Stomach smooth muscle (tissue), 2 donors: ENCODE measurements at regions not wholly inside any gene's neighbourhood (a gene's known extent, or its start where the extent isn't known, plus 50 kb on each side); places are given as distances from the start of the nearest gene placed in this dataset.
"Not testable (repeated sequence)": the region's sequence is repeated elsewhere in the genome, so short reads cannot be mapped to it uniquely, and the experiment has no call there.

Experiments used
- H3K27ac ChIP-seq: one replicate; pipeline ENCODE4 v1.7.0; 2013; ENCODE audit warnings: mild to moderate bottlenecking, low read length, inconsistent platforms
- H3K27me3 ChIP-seq, 2 donors: one replicate each; pipeline ENCODE4 v1.7.0; 2013; ENCODE audit warnings: low read length in 2 of 2; ENCODE audit not compliant: insufficient read depth in 2 of 2, control insufficient read depth in 1 of 2
- H3K36me3 ChIP-seq, 2 donors: one replicate each; pipeline ENCODE4 v1.7.0; 2013; ENCODE audit warnings: low read length in 2 of 2; ENCODE audit not compliant: control insufficient read depth in 2 of 2, insufficient read depth in 2 of 2
- H3K4me1 ChIP-seq: one replicate; pipeline ENCODE4 v1.7.0; 2013; ENCODE audit warnings: low read length; ENCODE audit not compliant: control insufficient read depth, insufficient read depth
- H3K4me3 ChIP-seq, 2 donors: one replicate each; pipeline ENCODE4 v1.7.0; 2013; ENCODE audit warnings: low read length in 2 of 2
- H3K9ac ChIP-seq, 2 donors: one replicate each; pipeline ENCODE4 v1.7.0; 2013; ENCODE audit warnings: low read length in 2 of 2, mild to moderate bottlenecking in 1 of 2
- H3K9me3 ChIP-seq, 2 donors: one replicate each; pipeline ENCODE4 v1.7.0; 2013; ENCODE audit warnings: low read length in 2 of 2; ENCODE audit not compliant: control insufficient read depth in 2 of 2
- donor health status: healthy.
- donor health status: Pancreatic carcinoma.

DNA sequence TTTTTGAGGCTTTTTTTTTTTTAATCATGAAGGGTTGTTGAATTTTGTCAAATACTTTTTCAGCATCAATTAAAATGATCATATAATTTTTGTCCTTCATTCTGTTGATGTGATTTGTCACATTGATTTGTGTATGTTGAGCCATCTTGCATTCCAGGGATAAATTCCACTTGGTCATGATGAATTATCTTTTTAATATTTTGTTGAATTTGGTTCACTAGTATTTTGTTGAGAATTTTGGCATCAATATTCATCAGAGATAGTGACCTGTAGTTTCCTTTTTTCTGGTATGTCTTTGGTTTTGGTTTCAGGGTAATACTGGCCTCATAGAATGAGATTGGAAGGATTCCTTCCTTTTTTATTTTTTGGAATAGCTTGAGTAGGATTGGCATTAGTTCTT lies 221.9 kb upstream of the ZNF217 start:
- H3K4me1 ChIP-seq, result no peaks in the 10 kb centered on the region
- no peaks in the 10 kb centered on the region for H3K27me3 ChIP-seq
- no peak overlapping the region for H3K9ac ChIP-seq
- no peaks in the 10 kb centered on the region for H3K36me3 ChIP-seq
- H3K27ac ChIP-seq, result no peak overlapping the region
- H3K4me3 ChIP-seq, result no peak overlapping the region
- no peaks in the 10 kb centered on the region for H3K9me3 ChIP-seq

DNA sequence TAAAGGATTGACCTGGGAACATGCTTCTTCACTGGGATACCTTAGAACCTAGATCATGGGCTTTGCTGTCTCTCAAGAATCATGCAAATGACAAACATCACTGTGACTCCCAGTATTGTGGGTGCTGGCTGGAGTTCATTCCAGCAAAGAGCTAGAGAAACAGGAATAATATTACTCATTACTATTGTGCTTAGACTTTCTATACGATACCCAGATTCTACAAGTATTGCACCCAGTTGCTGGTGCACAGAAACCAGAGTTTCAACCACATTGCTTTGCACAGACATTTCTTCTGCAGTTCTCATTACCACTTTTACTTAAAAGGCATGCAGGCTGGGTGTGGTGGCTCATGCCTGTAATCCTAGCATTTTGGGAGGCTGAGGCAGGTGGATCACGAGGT lies 220.4 kb upstream of the ZNF217 start:
- Histone ChIP-seq H3K27me3 (no peaks in the 10 kb centered on the region), H3K36me3 (no peaks in the 10 kb centered on the region), H3K4me1 (no peaks in the 10 kb centered on the region), H3K27ac (no peak overlapping the region), H3K4me3 (no peak overlapping the region), H3K9ac (no peak overlapping the region), H3K9me3 (no peaks in the 10 kb centered on the region)

DNA sequence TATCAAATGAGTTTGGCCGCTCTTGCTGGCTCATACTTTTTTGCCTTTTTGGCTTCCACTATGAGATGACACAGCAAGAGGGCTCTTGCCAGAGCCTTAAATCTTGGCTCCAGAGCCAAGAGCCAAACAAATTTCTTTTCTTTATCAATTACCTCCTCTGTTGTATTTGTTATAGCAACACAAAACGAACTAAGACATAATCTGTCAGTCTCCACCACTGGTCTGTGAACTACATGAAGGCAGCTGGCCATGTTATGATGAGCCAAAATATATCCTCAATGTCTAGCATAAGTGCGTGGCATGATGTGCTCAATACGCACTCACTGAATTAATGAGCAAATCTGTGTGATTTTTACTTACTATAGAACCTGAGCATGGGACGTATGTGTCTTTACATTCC lies 220.0 kb upstream of the ZNF217 start:
- H3K9me3 ChIP-seq, result no peaks in the 10 kb centered on the region
- H3K4me3 ChIP-seq, result no peak overlapping the region
- H3K27me3 ChIP-seq, result no peaks in the 10 kb centered on the region
- no peaks in the 10 kb centered on the region for H3K36me3 ChIP-seq
- H3K9ac ChIP-seq, result no peak overlapping the region
- no peak overlapping the region for H3K27ac ChIP-seq
- H3K4me1 ChIP-seq, result no peaks in the 10 kb centered on the region

DNA sequence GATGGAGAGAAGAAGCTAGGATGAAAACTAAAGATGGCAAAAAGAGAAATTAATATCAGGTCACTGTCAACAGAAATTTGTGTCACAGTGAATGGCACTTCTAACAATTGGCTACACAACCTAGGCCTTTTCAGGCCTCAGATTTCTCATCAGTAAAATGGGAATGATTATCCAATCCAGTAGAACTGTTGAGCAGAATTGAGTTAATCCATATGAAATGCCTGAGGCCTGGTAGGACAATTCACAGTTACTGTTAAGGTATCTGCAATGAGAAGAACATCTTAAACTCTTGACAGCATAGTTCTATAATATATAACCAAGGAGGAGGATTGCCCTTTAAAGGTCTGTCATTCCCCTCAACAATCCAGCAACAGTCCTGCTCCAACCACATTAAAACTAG lies 217.9 kb upstream of the ZNF217 start:
- Histone ChIP-seq H3K27me3 (no peaks in the 10 kb centered on the region), H3K9me3 (no peaks in the 10 kb centered on the region), H3K36me3 (no peaks in the 10 kb centered on the region), H3K4me1 (no peaks in the 10 kb centered on the region), H3K9ac (no peak overlapping the region), H3K4me3 (no peak overlapping the region), H3K27ac (no peak overlapping the region)

DNA sequence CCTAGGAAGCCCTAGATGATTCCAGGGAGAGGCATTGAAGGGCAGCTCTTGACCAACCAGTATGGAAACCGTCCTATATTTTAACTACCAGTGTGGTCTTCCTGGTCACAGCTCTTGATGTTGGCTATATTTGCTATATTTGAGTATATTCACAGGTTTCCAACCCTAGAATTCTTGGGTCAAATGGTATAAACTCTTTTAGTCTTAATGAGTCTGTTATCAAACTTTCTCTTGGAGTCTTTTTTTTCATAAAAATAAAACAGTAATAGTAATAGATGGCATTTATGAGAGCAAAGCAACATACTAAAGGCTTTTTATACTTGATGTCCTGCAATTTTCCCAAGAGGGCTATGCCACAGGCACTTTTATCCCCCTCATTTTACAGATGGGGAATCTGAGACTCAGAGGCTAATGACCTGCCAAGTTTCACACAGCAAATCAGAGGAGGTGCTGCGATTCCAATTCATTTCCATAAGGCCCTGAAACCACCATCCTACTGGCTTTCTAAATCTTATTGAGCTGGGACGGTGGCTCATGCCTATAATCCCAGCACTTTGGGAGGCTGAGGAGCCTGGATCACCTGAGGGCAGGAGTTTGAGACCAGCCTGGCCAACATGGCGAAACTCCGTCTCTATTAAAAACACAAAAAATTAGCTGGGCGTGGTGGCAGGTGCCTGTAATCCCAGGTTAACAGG lies 217.2 kb upstream of the ZNF217 start:
- Histone ChIP-seq H3K4me1 (no peaks in the 10 kb centered on the region), H3K4me3 (no peak overlapping the region), H3K9me3 (no peaks in the 10 kb centered on the region), H3K27ac (no peak overlapping the region), H3K9ac (no peak overlapping the region), H3K36me3 (no peaks in the 10 kb centered on the region), H3K27me3 (no peaks in the 10 kb centered on the region)

DNA sequence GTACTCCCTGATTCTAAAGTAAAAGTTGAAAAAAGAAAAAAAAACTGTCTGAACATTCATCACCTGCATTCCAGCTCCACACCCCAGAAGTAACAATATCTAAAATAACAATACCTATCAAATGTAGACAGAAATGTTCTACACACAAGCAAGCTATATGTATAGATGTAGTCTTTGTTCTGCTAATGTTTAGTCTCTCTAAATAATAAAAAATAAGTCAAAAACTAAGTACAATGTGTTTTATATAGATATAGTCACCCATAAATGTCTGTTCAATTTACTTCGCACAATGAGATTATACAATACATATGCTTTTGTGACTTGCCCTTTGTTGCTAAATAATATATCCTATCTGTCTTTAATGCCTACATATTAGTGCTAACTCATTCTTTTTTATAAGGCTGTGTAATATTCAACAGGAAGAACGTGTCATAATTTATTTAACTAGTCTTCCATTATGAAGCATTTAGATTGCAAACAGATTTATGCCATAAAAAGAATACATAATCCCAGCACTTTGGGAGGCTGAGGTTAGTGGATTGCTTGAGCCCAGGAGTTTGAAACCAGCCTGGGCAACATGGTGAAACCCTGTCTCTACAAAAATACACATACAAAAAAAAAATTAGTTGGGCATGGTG lies 216.2 kb upstream of the ZNF217 start:
- no peak overlapping the region for H3K27ac ChIP-seq

DNA sequence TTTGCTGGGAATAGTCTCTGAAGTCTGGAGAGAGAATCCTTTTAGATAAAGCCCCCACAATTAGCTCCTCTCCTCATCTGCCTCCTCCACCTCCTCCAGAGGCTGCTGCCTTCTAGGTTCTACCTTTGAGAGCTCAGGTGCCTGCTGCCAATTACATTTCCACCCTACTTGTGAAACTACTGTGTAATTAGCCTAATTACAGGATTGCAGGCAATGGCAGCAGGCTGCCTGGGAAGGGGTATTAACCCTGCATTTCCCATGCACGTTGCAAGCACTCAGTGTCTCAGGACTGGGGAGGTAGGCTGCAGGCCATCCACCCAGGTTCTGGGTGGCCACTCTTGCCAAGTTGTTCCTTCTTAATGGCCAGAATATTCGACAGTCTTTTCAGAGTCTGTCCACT lies 215.6 kb upstream of the ZNF217 start:
- no peak overlapping the region for H3K9ac ChIP-seq
- H3K4me3 ChIP-seq, result no peak overlapping the region

More for the DNA sequence above, 216.2 kb upstream of the ZNF217 start:
- H3K36me3 ChIP-seq, result no peaks in the 10 kb centered on the region
- no peaks in the 10 kb centered on the region for H3K9me3 ChIP-seq
- H3K27me3 ChIP-seq, result no peaks in the 10 kb centered on the region
- no peak overlapping the region for H3K4me3 ChIP-seq
- H3K4me1 ChIP-seq, result no peaks in the 10 kb centered on the region
- no peak overlapping the region for H3K9ac ChIP-seq

DNA sequence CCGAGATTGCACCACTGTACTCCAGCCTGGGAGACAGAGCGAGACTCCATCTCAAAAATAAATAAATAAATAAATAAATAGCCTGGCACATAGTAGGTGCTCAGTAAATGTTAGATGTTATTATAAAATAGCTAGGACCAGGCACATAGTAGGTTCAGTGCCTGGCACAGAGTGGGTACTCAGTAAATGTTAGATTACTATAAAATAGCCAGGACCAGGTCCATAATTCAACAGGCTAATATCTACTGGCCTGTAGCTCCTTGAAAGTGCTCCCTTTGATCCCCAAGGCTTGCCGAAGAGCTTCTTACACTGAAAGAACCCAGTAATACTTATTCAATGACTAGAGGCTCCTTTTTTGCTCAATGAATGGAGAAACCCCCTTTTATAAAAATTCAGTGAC lies 215.1 kb upstream of the ZNF217 start:
- Histone ChIP-seq H3K27me3 (no peaks in the 10 kb centered on the region), H3K4me1 (no peaks in the 10 kb centered on the region), H3K27ac (no peak overlapping the region), H3K36me3 (no peaks in the 10 kb centered on the region), H3K9me3 (no peaks in the 10 kb centered on the region), H3K9ac (no peak overlapping the region), H3K4me3 (no peak overlapping the region)

More for the DNA sequence above, 215.6 kb upstream of the ZNF217 start:
- Histone ChIP-seq H3K9me3 (no peaks in the 10 kb centered on the region), H3K4me1 (no peaks in the 10 kb centered on the region), H3K27me3 (no peaks in the 10 kb centered on the region), H3K36me3 (no peaks in the 10 kb centered on the region), H3K27ac (no peak overlapping the region)

DNA sequence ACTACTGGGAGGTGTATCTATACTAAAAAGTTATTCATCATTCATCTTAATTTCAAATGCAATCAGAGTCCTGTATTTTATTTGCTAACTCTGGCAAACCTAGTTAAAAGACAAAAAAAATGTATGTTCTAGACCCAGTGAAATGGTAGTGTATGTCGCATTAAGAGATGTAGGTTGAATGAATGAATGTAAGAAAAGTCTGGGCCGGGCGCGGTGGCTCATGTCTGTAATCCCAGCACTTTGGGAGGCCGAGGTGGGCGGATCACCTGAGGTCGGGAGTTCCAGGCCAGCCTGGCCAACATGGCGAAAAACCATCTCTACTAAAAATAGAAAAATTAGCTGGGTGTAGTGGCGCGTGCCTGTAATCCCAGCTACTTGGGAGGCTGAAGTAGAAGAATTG lies 214.7 kb upstream of the ZNF217 start:
- not testable (repeated sequence) for H3K27me3 ChIP-seq

DNA sequence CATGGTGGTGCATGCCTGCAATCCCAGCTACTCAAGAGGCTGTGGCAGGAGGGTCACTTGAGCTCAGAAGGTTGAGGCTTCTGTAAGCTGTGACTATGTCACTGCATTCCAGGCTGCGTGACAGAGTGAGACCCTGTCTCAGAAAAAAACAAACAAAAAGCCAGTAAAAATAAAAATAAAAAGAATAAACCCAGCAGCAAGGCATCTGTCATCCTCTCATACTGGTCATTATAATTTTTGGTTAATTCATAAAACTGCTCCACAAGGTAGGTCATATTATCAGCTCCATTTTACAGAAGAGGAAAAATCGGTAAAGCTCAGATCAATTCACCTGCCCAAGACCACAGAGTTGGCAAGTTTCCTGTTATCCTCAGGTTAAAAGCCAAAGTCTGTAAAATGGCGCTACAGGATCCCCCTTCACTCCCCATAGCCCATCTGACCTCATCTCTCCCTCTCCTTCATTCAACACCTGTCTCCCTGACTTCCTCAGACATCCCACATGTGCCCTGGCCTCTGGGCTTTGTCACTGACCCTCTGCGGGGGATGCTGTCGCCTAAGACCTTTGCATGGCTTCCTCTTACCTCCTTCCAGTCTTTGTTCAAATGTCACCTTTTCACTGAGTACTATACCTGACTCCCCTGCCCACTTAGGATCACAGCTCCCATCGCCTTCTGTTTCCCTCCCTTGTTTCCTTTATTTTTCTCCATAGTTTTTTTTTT lies 213.2 kb upstream of the ZNF217 start:
- Histone ChIP-seq H3K4me3 (no peak overlapping the region), H3K4me1 (no peaks in the 10 kb centered on the region), H3K9ac (no peak overlapping the region), H3K36me3 (no peaks in the 10 kb centered on the region), H3K27ac (no peak overlapping the region), H3K9me3 (no peaks in the 10 kb centered on the region), H3K27me3 (no peaks in the 10 kb centered on the region)

More for the DNA sequence above, 214.7 kb upstream of the ZNF217 start:
- H3K4me3 ChIP-seq, H3K4me1 ChIP-seq, H3K9me3 ChIP-seq, H3K9ac ChIP-seq, H3K36me3 ChIP-seq, H3K27ac ChIP-seq: not testable (repeated sequence)

DNA sequence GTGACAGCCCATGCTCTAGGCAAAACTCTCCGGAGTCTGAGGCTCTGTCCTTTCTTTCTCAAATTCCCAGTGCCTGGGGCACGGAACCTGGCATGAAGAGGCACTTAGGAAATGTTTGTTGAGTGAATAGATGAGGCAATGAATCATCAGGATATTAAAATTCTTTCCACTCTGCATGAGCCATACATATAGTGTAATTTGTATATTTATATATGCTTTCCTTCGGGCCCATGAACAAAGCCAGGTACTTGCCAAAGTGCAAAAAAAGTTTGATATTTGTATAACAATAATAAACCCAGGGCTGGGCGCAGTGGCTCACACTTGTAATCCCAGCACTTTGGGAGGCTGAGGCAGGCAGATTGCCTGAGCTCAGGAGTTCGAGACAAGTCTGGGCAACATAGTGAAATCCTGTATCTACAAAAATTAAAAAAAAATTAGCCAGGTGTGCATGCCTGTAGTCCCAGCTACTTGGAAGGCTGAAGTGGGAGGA lies 212.3 kb upstream of the ZNF217 start:
- Histone ChIP-seq H3K4me3 (no peak overlapping the region), H3K4me1 (no peaks in the 10 kb centered on the region), H3K36me3 (no peaks in the 10 kb centered on the region), H3K27ac (no peak overlapping the region), H3K27me3 (no peaks in the 10 kb centered on the region), H3K9me3 (no peaks in the 10 kb centered on the region), H3K9ac (no peak overlapping the region)
